Neuronal stem cell (in vitro differentiated cells): ENCODE measurements at regions not wholly inside any gene's neighbourhood (a gene's known extent, or its start where the extent isn't known, plus 50 kb on each side); places are given as distances from the start of the nearest gene placed in this dataset.
"Not testable (repeated sequence)": the region's sequence is repeated elsewhere in the genome, so short reads cannot be mapped to it uniquely, and the experiment has no call there.

Experiments used
- DNase-seq: peaks from one replicate; pipeline ENCODE4 v3.0.0-alpha.2; 2013; ENCODE audit warnings: low spot score
- H2AFZ ChIP-seq: one replicate; pipeline ENCODE4 v1.6.1; 2013; ENCODE audit warnings: mild to moderate bottlenecking, low read length, inconsistent platforms
- H2AK5ac ChIP-seq: 2 replicates; pipeline ENCODE4 v1.6.1; 2013; ENCODE audit warnings: low read depth, mild to moderate bottlenecking, inconsistent platforms, low read length, moderate library complexity, mixed read lengths
- H2BK120ac ChIP-seq: 2 replicates; pipeline ENCODE4 v1.6.1; 2013; ENCODE audit warnings: low read depth, mild to moderate bottlenecking, inconsistent platforms, low read length, moderate library complexity, mixed read lengths
- H2BK12ac ChIP-seq: one replicate; pipeline ENCODE4 v1.6.1; 2013; ENCODE audit warnings: low read length, inconsistent platforms
- H2BK15ac ChIP-seq: 2 replicates; pipeline ENCODE4 v1.6.1; 2013; ENCODE audit warnings: mild to moderate bottlenecking, low read length, inconsistent platforms, mixed read lengths
- H2BK5ac ChIP-seq: one replicate; pipeline ENCODE4 v1.6.1; 2013; ENCODE audit warnings: inconsistent platforms, mild to moderate bottlenecking, low read length, moderate library complexity
- H3K14ac ChIP-seq: one replicate; pipeline ENCODE4 v1.6.1; 2013; ENCODE audit warnings: low read length, inconsistent platforms
- H3K18ac ChIP-seq: 2 replicates; pipeline ENCODE4 v1.6.1; 2013; ENCODE audit warnings: low read length, inconsistent platforms
- H3K23ac ChIP-seq: 2 replicates; pipeline ENCODE4 v1.6.1; 2013; ENCODE audit warnings: low read depth, mild to moderate bottlenecking, mixed read lengths, low read length, inconsistent platforms; ENCODE audit not compliant: poor library complexity
- H3K27ac ChIP-seq: replicated peaks from 3 replicates; pipeline ENCODE4 v1.5.1; 2013; ENCODE audit warnings: low read length, inconsistent platforms
- H3K27me3 ChIP-seq, 3 experiments: 2 replicates each; pipeline ENCODE4 v1.6.1; 2013; ENCODE audit warnings: low read length in 3 of 3, mild to moderate bottlenecking in 2 of 3, inconsistent platforms in 1 of 3, low read depth in 1 of 3, mixed read lengths in 1 of 3, moderate library complexity in 1 of 3; ENCODE audit not compliant: control insufficient read depth in 3 of 3, insufficient read depth in 3 of 3
- H3K36me3 ChIP-seq, 2 donors: replicated peaks in 1 of 2; 2 replicates each; pipeline ENCODE4 v1.6.1; 2013; ENCODE audit warnings: low read length in 2 of 2; ENCODE audit not compliant: control insufficient read depth in 2 of 2, insufficient read depth in 2 of 2
- H3K4ac ChIP-seq: 2 replicates; pipeline ENCODE4 v1.6.1; 2013; ENCODE audit warnings: inconsistent platforms, mild to moderate bottlenecking, low read length, moderate library complexity
- H3K4me1 ChIP-seq, 2 donors: 1 replicate in 1 of 2; 2 replicates in 1 of 2; pipeline ENCODE4 v1.6.1; 2013; ENCODE audit warnings: low read length in 2 of 2, low read depth in 1 of 2; ENCODE audit not compliant: control insufficient read depth in 2 of 2, insufficient read depth in 1 of 2
- H3K4me2 ChIP-seq: one replicate; pipeline ENCODE4 v1.6.1; 2013; ENCODE audit warnings: mild to moderate bottlenecking, low read length, inconsistent platforms; ENCODE audit not compliant: insufficient read depth, poor library complexity, severe bottlenecking
- H3K4me3 ChIP-seq, 2 donors: 2 replicates each; pipeline ENCODE4 v1.5.1; 2013; ENCODE audit warnings: low read length in 2 of 2, mild to moderate bottlenecking in 2 of 2, inconsistent platforms in 1 of 2, moderate library complexity in 1 of 2
- H3K79me1 ChIP-seq: one replicate; pipeline ENCODE4 v1.6.1; 2013; ENCODE audit warnings: low read depth, mild to moderate bottlenecking, inconsistent platforms, low read length, moderate library complexity
- H3K9ac ChIP-seq: one replicate; pipeline ENCODE4 v1.6.1; 2013; ENCODE audit warnings: mild to moderate bottlenecking, low read depth, low read length, inconsistent platforms; ENCODE audit not compliant: poor library complexity
- H3K9me3 ChIP-seq, 2 donors: replicated peaks in 1 of 2; 2 replicates each; pipeline versions ENCODE3 to v1.6.1; 2013; ENCODE audit warnings: low read length in 2 of 2, mild to moderate bottlenecking in 2 of 2, inconsistent platforms in 1 of 2, low read depth in 1 of 2, mixed read lengths in 1 of 2, moderate library complexity in 1 of 2; ENCODE audit not compliant: control insufficient read depth in 2 of 2, insufficient read depth in 1 of 2
- H4K8ac ChIP-seq: one replicate; pipeline ENCODE4 v1.6.1; 2013; ENCODE audit warnings: low read depth, mild to moderate bottlenecking, inconsistent platforms, low read length, moderate library complexity
- H4K91ac ChIP-seq: one replicate; pipeline ENCODE4 v1.6.1; 2013; ENCODE audit warnings: low read length, low read depth, mild to moderate bottlenecking, inconsistent platforms; ENCODE audit not compliant: poor library complexity
- WGBS, 2 donors: extraction: QIAGEN DNeasy Blood & Tissue Kit; methylation state at CpG; one replicate each; pipeline ENCODE4 v1.1.7; 2013; ENCODE audit warnings: missing lambda C conversion rate in 2 of 2, mixed read lengths in 1 of 2; ENCODE audit not compliant: insufficient read length in 2 of 2, insufficient replicate concordance in 1 of 2; ENCODE audit errors: extremely low coverage in 2 of 2; 5-methylcytosine and 5-hydroxymethylcytosine counted together

DNA sequence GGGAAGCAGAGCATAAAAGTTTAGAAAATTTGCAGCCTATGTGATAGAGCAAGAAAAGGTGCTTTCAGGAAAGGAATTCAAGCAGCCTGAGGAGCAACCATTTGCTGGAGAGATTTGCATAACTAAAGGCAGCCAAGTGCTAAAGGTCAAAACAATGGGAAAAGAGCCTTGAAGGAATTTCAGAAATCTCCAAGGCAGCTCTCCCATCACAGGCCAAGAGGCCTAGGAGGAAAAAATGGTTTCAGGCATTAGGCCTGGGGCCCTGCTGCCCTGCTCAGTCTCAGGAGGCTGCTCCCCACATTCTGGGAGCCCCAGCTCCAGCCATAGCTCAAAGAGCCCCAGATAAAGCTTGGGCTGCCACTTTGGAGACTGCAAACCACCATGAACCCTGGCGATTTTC, 95.9 kb upstream of the UNC5B start:
- H4K91ac ChIP-seq = no peak overlapping the region
- H3K9me3 ChIP-seq = peaks cover 14% of the 10 kb centered on the region in 2 donors
- no peak overlapping the region for H2AFZ ChIP-seq
- no peak overlapping the region for H2BK12ac ChIP-seq
- H2AK5ac ChIP-seq = no peak overlapping the region
- H3K18ac ChIP-seq = no peak overlapping the region
- no peak overlapping the region for H3K14ac ChIP-seq
- H2BK120ac ChIP-seq = no peak overlapping the region
- H3K36me3 ChIP-seq = no peaks in the 10 kb centered on the region
- H3K27ac ChIP-seq = no peak overlapping the region
- H2BK15ac ChIP-seq = no peak overlapping the region
- WGBS, 2 donors = no CpG with 5 or more reads among the region's 1 CpG
- no peak overlapping the region for H2BK5ac ChIP-seq
- H3K4me1 ChIP-seq = no peaks in the 10 kb centered on the region
- H3K9ac ChIP-seq = no peak overlapping the region
- H3K27me3 ChIP-seq = no peaks in the 10 kb centered on the region
- no peak overlapping the region for H3K4me2 ChIP-seq
- no peaks in the 10 kb centered on the region for H3K79me1 ChIP-seq
- DNase-seq = no peak
- no peak overlapping the region for H4K8ac ChIP-seq
- no peak overlapping the region for H3K4ac ChIP-seq
- no peak overlapping the region for H3K4me3 ChIP-seq
- no peak overlapping the region for H3K23ac ChIP-seq

GRCh38 chr10:71117589-71117988, 94.8 kb upstream of the UNC5B start:
- not testable (repeated sequence) for H2AFZ ChIP-seq, H2BK12ac ChIP-seq, H4K91ac ChIP-seq, H2BK5ac ChIP-seq, H3K4ac ChIP-seq, H3K27me3 ChIP-seq, H2AK5ac ChIP-seq, H3K18ac ChIP-seq, H3K4me1 ChIP-seq, H4K8ac ChIP-seq, H3K79me1 ChIP-seq, H3K4me3 ChIP-seq, H3K23ac ChIP-seq, H3K27ac ChIP-seq, H3K36me3 ChIP-seq, H3K9ac ChIP-seq, H3K14ac ChIP-seq, H2BK120ac ChIP-seq, H2BK15ac ChIP-seq, DNase-seq, H3K4me2 ChIP-seq
- H3K9me3 ChIP-seq = peaks cover 14% of the 10 kb centered on the region in 2 donors
- WGBS, 2 donors = no CpG with 5 or more reads among the region's 4 CpGs

- Histone ChIP-seq H4K8ac (no peak overlapping the region), H3K9me3 (no peaks in the 10 kb centered on the region), H2BK5ac (no peak overlapping the region), H3K9ac (no peak overlapping the region), H3K18ac (no peak overlapping the region), H3K4me3 (no peak overlapping the region), H3K14ac (no peak overlapping the region), H4K91ac (no peak overlapping the region), H3K27me3 (no peaks in the 10 kb centered on the region), H3K79me1 (no peaks in the 10 kb centered on the region), H3K4me2 (no peak overlapping the region), H2AFZ (no peak overlapping the region), H2BK15ac (no peak overlapping the region), H2BK12ac (no peak overlapping the region), H3K27ac (no peak overlapping the region), H3K4me1 (peaks cover 0 to 12% of the 10 kb centered on the region in 2 donors), H3K23ac (no peak overlapping the region), H2BK120ac (no peak overlapping the region), H3K4ac (no peak overlapping the region), H2AK5ac (no peak overlapping the region), H3K36me3 (no peaks in the 10 kb centered on the region)
- no peak for DNase-seq
These were observed 89.3 kb upstream of the UNC5B start for GRCh38 chr10:71123023-71123422.

DNA sequence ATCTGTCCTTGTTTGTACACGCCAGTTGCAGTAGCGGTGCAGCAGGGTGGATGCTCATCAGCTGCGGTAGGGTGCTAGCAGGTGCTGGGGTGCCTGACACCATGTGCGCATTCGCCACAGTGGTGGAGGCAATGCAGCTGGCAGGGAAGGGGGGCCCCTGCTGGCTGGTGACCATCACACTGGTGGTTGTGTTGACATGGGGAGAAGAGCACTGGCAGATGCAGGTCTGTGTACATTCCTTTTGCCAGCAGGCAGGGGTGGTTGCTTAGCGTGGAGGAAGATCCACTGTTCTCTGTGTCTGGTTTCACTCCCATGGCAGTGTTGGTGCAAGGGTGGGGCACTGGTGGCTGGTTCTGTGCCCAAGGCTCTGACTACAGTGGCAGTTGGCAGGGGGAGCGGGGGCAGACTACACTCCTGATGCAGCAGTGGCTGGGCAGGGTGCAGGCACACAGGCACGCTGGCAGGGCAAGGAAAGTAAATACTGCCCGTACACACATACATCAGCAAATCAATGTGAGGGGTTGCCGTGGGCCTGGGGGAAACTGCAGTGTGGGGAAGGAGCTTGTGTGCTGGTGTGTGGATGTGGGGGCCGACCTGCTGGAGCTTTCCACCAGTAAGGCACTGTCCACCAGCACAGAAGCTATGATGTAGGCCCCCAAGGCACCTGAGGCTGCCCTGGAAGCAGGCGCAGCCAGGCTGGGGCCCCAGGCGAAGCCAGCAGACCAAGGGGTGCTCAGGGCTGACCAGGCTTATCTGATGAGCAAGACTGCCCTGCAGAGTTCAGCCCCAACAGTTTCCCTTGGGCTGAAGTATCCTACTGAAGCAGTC, 87.2 kb upstream of the UNC5B start:
- no peak for DNase-seq
- peak overlapping the region; percentile 13 for H3K9ac ChIP-seq
- peak overlapping the region; percentile 22 for H4K91ac ChIP-seq
- no peak overlapping the region for H4K8ac ChIP-seq
- H3K14ac ChIP-seq = peak overlapping the region; percentile 90
- no peak overlapping the region for H3K4me2 ChIP-seq
- peaks cover 0 to 12% of the 10 kb centered on the region in 2 donors for H3K4me1 ChIP-seq
- H3K27me3 ChIP-seq = no peaks in the 10 kb centered on the region
- H3K23ac ChIP-seq = peak overlapping the region; percentile 10
- H2BK15ac ChIP-seq = peak overlapping the region; percentile 19
- H2BK5ac ChIP-seq = no peak overlapping the region
- H3K18ac ChIP-seq = peak overlapping the region; percentile 87
- no peak overlapping the region for H3K27ac ChIP-seq
- no peak overlapping the region for H2BK120ac ChIP-seq
- no peak overlapping the region for H3K4me3 ChIP-seq
- H3K36me3 ChIP-seq = no peaks in the 10 kb centered on the region
- WGBS, 2 donors = no CpG with 5 or more reads among the region's 13 CpGs
- H2BK12ac ChIP-seq = peak overlapping the region; percentile 73
- H3K4ac ChIP-seq = no peak overlapping the region
- H2AFZ ChIP-seq = no peak overlapping the region
- H2AK5ac ChIP-seq = peak overlapping the region; percentile 93
- H3K9me3 ChIP-seq = no peaks in the 10 kb centered on the region
- no peaks in the 10 kb centered on the region for H3K79me1 ChIP-seq
